ENCODE measurements at regions not wholly inside any gene's neighbourhood (a gene's known extent, or its start where the extent isn't known, plus 50 kb on each side); places are given as distances from the start of the nearest gene placed in this dataset.

- no peak for DNase-seq
Measured at GRCh38 chr17:73819440-73820395, 175.5 kb upstream of the SDK2 start.

GRCh38 chr17:73820686-73821448 is 176.6 kb upstream of the SDK2 start:
- peak; percentile 31 for DNase-seq

DNA sequence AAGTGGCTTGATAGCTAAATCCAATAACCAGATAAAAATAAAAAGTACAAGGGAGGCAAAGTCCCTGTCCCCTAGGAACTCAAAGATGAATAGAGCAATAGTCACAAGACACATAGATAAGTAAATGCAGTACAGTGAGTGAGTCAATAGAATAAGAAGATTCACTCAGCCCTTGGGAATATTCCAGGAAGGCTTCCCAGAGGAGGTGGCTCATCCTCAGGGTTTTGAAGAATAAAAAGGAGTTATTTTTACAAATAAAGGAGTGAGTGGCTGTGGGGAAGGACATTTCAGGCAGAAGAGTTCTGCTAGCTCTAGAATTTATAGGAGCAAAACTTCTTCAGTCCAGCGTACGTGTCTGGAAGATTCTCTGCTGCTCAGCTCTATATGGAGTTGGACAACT is 177.4 kb upstream of the SDK2 start:
- no peak for DNase-seq

- DNase-seq, result no peak
Measured at GRCh38 chr17:73822371-73822770, 178.1 kb upstream of the SDK2 start.

DNA sequence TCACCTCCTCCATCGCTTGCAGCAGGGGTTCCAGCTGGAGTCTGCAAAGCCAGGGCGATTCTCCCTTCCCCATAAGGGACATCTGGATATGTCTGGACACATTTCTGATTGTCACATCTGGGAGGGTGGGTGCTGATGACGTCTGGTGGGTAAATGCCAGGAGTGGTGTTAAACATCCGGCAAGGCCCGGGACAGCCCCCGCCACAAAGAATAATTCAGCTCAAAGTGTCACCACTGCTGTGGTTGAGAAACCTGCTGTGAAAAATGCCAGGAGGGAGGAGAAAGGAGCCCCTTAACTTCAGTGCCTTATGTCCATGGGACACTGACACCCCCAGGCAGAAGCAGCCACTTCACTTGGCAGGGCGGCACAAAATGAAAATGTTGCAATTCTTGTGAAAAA is 179.4 kb upstream of the SDK2 start:
- no peak for DNase-seq

DNA sequence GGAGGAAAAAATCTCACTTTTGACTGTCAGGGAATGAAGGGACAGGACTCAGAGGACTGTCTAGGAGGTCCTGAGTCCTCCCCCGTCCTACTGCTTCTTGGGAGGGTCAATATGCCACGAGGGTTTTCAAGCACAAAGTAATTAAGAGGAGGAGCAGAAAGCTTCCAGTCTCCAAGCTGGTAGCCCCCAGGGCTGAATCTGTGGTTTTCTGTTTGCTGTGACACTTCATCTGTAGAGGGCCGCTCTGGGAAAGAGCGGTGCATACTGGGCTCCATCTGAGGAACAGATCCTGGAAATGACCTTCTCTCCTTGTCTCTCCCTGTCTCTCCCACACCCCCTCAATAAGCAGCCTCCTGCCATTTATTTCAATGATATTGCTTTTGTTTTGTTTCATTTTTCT is 180.1 kb upstream of the SDK2 start:
- DNase-seq, result no peak

DNA sequence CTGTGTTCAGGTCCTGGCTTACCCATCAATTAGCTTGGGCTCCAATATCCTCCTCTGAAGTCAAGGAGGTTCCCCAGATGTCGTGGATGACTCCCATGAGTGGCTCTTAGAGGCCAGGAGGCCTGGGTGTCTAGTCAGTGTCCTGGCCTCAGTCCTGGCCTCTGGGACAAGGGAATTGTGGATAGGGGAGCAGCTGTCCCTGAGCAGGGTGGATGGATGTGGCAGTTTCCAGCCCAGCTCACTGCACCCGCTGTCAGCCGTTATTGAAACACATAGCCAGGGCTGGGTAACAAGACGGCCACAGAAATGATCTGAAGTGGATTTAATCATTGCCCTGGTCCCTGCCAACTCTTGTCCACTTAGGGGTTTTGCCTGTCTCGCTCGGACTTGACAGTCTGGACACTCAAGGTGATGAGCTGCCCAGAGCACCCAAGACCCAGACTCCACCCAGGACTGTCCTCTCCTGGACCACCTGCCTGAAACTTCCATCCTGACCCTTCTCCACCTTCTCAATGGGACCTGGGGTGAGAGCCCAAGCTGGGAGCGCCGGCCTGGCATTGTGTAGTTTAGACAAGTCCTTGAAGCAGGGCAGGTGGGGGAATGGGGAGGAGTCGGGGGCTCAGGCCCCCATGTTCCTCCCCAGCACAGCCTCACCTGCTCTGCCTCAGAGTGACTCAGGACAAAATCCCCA is 182.1 kb upstream of the SDK2 start:
- no peak for DNase-seq

GRCh38 chr17:73826872-73827228 is 182.6 kb upstream of the SDK2 start:
- no peak for DNase-seq

DNA sequence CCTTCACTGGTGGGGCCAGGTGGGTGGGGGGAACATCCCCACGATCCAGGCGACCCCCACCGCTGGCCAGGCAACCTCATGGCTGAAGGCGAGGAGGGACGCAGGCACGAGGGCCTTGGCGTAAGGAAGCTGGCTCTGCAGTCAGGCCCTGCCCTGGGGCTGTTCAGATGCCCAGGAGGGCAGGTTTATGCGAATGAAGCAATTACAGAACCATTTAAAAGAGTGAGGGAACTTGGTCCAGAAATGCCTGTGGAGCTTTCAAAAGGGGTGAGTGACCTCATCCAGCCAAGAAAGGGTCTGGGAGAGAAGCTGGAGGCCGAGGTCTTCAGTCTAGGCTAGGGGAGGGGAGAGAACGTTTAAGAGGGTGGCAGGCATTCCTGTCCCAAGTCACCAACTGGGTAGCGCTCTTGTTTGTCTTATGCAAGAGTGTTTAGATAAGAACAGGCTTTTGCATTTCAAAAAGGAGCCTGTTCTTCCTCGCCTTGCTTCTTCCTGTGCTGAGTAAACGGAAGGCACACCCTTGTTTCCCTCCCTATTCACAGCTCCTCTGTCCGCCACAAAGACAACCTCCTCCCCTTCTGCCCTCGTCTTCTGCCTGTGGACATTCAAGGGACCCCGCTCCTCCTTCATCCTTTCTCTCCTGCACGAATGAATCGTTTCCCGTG is 183.5 kb upstream of the SDK2 start:
- DNase-seq, result no peak

- DNase-seq, result no peak
Measured at GRCh38 chr17:73829676-73830280, 185.5 kb upstream of the SDK2 start.

DNA sequence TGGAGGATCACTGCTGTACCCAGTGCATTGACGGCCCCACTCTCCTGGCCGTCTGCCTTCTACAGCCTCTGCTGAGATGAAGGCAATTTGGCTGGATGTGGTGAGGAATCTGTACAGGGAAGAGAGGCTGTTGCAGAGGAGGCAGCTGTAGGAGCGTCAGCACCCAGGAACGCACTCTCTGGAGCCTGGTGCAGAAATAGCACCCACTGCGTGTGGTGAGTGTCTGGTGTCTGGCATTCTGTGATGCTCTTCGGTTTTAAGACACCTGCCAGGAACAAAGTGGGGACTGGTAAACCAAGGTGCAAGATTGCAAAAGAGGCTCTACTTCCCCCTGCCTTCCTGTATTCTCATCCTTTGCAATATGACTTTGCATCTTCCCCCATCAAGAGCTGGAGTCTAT is 187.5 kb upstream of the SDK2 start:
- no peak for DNase-seq

DNA sequence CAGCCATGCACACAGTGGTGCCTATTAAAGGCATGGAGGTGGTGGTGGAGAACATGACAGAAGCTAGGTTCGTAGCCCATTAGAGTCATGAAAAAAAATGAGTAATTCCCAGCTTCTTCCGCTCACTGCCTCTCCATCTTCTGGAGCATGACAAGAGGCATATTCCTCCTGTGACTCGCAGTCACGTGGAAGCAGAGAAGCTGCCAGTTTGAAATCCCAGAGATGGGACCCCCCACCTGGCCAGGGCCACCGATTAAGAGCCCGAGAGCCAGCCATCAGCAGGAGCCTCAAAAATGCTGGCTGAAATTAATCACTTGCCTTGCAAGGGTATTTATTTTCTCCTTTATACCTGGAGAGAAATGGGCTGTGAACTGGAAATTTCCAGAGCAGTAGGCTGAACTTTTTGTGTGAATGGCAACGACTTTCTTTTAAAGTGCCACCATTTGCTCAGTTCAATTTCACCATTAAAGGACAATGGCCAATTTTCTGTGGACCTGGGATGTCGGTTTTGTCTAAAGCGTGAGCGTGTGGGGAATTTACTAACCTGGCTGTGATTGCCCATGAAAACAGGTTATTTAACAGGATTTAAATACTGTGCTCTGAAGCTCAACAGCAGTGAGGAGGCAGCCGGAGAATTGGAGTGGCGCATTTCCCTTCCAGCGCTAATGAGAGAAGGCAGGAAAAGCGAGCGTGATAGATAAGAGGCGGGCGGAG is 189.7 kb upstream of the SDK2 start:
- no peak for DNase-seq

DNA sequence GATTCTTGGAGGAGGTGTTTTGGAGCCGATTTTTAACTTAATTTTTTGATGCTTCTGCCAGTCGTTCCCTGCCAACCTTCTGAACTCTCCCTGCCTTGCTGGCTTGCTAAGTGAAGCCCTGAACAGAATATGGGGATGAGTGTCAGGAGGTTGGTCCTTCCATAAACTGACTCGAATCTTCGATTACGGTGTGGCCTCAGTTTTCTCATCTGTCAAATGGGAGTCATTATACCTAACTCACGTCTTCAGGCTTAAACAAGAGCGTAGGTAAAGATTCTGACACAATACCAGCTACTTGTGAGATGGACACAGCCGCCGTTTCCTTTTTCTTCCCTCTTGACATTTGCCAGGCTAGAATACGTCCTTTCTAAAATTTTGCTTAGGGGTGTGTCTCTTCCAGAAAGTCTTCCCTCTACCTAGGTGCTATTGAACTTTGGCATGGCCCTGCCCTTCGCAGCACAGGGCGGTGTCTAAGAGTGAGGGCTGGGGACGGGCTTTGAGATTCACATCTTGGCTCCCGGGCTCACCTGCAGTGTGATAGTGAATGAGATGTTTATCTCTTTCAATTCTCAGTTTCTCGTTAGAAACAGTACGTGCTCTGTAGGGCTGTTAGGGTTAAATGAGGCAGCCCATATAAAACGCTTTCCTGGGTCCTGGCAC is 190.6 kb upstream of the SDK2 start:
- DNase-seq, result no peak

DNA sequence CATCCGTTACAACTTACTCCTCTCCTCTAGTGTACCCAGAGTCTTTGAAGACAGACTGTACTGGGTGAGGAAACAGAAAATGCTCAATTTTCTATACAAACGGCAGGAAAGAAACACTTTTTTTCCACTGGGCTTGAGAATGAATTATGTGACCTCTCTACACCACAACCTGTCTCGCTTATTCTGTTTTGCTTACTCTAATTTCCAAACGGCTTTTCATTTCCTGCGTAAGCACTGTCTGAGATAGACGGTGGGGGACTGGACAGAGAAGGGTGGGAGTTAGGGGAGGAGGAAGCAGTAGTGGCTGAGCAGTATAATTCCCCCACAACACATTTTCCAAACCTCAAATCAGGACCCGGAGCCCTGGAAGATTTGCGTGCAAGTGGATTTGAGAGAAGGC is 191.4 kb upstream of the SDK2 start:
- DNase-seq, result no peak

DNA sequence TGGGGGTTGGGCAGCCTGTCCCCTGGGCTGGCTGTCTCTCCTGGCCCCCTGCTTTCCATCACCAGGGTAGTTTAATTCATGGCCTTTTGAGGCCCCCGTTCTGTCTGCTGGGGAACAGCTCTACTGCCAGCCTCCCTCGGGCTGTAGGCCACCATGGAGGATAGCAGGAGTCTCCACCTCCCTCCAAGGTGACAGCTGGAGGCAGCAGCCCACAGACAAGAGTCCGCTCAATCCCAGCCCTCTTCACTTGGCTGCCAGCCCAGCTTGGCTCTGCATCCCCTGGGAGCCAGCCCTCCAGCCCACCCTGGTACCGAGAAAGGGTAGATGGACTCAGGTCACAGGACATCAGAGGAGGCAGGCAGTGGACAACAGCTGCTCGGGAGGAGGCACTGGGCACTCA is 194.6 kb upstream of the SDK2 start:
- DNase-seq, result peak; percentile 34

GRCh38 chr17:73840829-73841228 is 196.6 kb upstream of the SDK2 start:
- no peak for DNase-seq

GRCh38 chr17:73841431-73842060 is 197.3 kb upstream of the SDK2 start:
- no peak for DNase-seq

GRCh38 chr17:73847952-73848351 is 203.7 kb upstream of the SDK2 start:
- no peak for DNase-seq

GRCh38 chr17:73850426-73850825 is 206.2 kb upstream of the SDK2 start:
- DNase-seq, result no peak

GRCh38 chr17:73851091-73851490 is 206.8 kb upstream of the SDK2 start:
- DNase-seq, result no peak

DNA sequence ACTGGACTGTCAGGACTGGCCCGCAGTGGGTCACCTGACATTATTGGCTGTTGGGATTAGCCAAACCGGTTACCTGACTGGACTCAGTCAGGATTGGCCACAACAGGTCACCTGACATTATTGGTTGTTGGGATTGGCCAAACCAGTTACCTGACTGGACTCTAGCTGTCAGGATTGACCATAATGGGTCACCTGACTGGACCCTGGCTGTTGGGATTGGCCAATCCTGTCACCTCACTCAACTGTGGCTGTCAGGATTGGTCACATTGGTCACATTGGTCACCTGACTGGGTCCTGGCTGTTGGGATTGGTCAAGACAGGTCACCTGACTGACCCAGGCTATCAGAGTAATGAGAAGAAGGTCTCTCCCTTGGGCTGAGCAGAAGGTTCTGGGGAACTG is 207.7 kb upstream of the SDK2 start:
- DNase-seq, result no peak

Measured in right hindlimb (tissue), 1 donor.